ENCODE measurements at regions not wholly inside any gene's neighbourhood (a gene's known extent, or its start where the extent isn't known, plus 50 kb on each side); places are given as distances from the start of the nearest gene placed in this dataset.
"Not testable (repeated sequence)": the region's sequence is repeated elsewhere in the genome, so short reads cannot be mapped to it uniquely, and the experiment has no call there.

DNA sequence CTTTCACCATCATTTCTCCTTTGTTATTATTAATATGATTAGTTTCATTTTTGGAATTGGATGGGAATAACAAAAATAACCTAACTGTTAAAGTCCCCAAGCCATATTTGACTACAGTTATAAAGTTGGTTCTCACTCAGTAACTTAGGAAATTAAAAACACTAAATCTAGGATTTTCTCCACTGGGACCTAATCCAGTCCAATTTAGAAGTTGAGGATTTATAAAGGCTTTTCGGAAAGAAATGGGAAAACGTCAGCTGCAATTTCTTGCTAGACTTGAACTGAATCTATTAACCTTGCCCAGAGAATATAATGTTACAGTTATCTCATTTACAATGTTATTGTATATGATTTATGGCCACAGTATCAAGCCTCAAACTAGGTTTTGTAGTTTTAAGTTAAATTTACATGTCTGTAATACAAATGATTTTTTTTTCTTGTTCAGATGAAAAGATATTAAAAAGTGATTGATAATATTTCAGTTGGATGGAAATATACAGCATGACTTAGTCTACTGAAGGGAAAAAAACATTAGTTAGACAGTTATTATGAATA is 524.3 kb upstream of the GRAMD2B start:
- TF ChIP-seq, protein P1, sequence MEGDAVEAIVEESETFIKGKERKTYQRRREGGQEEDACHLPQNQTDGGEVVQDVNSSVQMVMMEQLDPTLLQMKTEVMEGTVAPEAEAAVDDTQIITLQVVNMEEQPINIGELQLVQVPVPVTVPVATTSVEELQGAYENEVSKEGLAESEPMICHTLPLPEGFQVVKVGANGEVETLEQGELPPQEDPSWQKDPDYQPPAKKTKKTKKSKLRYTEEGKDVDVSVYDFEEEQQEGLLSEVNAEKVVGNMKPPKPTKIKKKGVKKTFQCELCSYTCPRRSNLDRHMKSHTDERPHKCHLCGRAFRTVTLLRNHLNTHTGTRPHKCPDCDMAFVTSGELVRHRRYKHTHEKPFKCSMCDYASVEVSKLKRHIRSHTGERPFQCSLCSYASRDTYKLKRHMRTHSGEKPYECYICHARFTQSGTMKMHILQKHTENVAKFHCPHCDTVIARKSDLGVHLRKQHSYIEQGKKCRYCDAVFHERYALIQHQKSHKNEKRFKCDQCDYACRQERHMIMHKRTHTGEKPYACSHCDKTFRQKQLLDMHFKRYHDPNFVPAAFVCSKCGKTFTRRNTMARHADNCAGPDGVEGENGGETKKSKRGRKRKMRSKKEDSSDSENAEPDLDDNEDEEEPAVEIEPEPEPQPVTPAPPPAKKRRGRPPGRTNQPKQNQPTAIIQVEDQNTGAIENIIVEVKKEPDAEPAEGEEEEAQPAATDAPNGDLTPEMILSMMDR (IDR thresholded peaks at IDR 0.05; ENCODE audit: insufficient read depth, low read depth, low read length) = no peak
- no peak for DNase-seq (ENCODE audit: low read depth)
- H3K4me3 ChIP-seq (ENCODE audit: low read depth, low read length) = no peak overlapping the region

DNA sequence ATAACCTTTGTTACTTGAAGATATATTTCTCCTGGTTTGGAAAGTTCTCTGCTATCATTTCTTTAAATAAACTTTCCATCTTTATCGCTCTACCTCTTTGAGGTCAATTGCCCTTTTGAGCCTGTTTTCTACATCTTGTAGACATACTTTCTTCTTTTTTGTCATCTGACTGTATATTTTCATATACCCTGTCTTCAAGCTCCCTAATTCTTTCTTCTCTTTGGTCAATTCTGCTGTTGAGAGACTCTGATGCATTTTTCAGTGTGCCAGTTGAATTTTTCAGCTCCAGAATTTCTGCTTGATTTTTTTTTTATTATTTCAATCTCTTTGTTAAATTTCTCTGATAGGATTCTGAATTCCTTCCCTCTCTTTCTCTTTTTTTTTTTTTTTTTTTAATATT is 511.2 kb upstream of the GRAMD2B start:
- no peak for DNase-seq (ENCODE audit: low read depth)
- TF ChIP-seq, protein P1 (IDR thresholded peaks at IDR 0.05; ENCODE audit: insufficient read depth, low read depth, low read length) = no peak
- no peak overlapping the region for H3K4me3 ChIP-seq (ENCODE audit: low read depth, low read length)

DNA sequence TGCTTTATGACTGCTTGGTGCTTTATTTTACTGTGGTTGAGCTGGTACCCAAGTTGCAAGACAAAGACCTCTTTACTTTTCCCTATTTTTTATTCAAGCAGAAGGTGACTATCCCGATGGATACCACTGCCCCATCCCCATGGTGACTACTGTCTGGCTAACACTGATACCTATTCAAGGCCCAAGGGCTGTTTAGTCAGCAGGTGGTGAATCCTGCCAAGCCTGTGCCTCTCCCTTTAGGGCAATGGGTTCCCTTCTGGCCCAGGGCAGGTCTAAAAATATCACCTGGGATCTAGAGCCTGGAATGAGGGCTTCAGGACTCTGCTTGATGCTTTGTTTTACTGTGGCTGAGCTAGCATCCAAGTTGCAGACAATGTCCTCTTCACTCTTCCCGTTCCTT is 510.0 kb upstream of the GRAMD2B start:
- no peak for DNase-seq (ENCODE audit: low read depth)
- H3K4me3 ChIP-seq (ENCODE audit: low read depth, low read length) = no peak overlapping the region
- TF ChIP-seq, protein P1 (IDR thresholded peaks at IDR 0.05; ENCODE audit: insufficient read depth, low read depth, low read length) = no peak

DNA sequence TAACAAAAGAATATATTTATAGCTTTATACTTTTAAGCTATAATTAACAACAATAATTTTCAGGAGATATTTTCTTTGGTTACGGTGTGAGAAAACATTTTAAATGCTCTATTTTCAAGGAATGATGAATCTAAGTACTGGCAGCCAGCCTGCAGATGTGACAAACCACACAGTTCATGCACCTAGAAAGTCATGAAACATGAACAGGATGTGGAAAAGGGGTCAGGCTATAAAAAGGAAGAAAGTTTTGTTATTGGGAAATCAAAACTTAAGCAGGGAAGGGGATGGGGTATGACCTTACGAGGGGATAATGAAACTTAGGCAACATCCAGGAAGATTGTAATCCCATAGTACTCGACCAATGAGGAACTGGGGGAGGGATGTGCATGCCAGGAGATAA is 508.7 kb upstream of the GRAMD2B start:
- no peak for DNase-seq (ENCODE audit: low read depth)
- TF ChIP-seq, protein P1 (IDR thresholded peaks at IDR 0.05; ENCODE audit: insufficient read depth, low read depth, low read length) = no peak
- no peak overlapping the region for H3K4me3 ChIP-seq (ENCODE audit: low read depth, low read length)

DNA sequence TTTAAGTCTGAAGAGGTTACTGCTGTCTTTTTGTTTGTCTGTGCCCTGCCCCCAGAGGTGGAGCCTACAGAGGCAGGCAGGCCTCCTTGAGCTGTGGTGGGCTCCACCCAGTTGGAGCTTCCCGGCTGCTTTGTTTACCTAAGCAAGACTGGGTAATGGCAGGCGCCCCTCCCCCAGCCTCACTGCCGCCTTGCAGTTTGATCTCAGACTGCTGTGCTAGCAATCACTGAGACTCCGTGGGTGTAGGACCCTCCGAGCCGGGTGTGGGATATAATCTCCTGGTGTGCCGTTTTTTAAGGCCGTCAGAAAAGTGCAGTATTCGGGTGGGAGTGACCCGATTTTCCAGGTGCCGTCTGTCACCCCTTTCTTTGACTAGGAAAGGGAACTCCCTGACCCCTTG is 499.3 kb upstream of the GRAMD2B start:
- DNase-seq (ENCODE audit: low read depth); H3K4me3 ChIP-seq (ENCODE audit: low read depth, low read length): not testable (repeated sequence)

DNA sequence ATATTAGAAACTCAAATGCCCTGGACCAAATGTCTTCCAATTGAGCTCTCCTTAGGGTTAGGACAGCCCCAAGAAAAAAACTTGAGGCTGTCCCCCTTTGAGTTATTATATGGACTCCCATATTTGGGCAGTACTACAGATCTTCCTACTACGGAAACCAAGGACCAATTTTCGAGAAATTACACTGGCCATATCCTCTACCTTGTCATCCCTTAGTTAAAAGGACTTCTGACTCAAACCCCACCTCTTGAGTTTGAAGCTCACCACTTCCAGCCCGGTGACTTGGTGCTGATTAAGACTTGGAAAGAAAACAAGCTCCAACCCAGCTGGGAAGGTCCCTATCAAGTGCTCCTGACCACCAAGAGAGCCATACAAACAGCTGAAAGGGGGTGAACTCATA is 497.0 kb upstream of the GRAMD2B start:
- TF ChIP-seq, protein P1 (IDR thresholded peaks at IDR 0.05; ENCODE audit: insufficient read depth, low read depth, low read length) = no peak
- no peak overlapping the region for H3K4me3 ChIP-seq (ENCODE audit: low read depth, low read length)
- DNase-seq (ENCODE audit: low read depth) = no peak

DNA sequence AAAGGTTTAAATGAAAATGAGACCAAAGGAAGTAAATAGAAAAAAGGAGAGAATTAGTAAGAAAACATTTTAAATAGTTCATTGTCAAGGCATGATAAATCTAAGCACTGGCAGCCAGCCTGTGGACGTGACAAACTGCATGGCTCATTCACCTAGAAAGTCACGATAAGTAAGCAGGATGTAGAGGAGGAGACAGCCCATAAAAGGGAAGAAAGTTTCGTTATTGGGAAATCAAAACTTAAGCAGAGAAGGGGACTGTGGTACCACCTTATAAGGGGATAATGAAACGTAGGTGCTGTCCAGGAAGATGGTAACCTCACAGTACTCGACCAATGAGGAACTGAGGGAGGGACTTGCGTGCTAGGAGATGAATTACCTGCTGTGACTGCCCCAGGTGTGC is 494.5 kb upstream of the GRAMD2B start:
- no peak overlapping the region for H3K4me3 ChIP-seq (ENCODE audit: low read depth, low read length)
- DNase-seq (ENCODE audit: low read depth) = no peak

More for the DNA sequence above, 494.5 kb upstream of the GRAMD2B start:
- TF ChIP-seq, protein P1 (IDR thresholded peaks at IDR 0.05; ENCODE audit: insufficient read depth, low read depth, low read length) = no peak

Data from fibroblast of villous mesenchyme (primary cell).